ENCODE measurements at regions not wholly inside any gene's neighbourhood (a gene's known extent, or its start where the extent isn't known, plus 50 kb on each side); places are given as distances from the start of the nearest gene placed in this dataset.

GRCh38 chr2:8352296-8352695 lies 329.6 kb upstream of the ID2 start:
- no peaks in the 10 kb centered on the region for H3K4me1 ChIP-seq (ENCODE audit: control insufficient read depth in 1 of 2, low read depth in 2 of 2)
- TF ChIP-seq CTCF (IDR thresholded peaks at IDR 0.05) = no peak
- no peak for ATAC-seq (ENCODE audit: insufficient number of reproducible peaks, low FRiP score, low read depth)
- no peak overlapping the region for H3K27ac ChIP-seq
- H3K27me3 ChIP-seq (replicated peaks; ENCODE audit: insufficient read depth) = no peaks in the 10 kb centered on the region
- no peaks in the 10 kb centered on the region for H3K9me3 ChIP-seq
- no peak overlapping the region for H3K4me3 ChIP-seq
- no peaks in the 10 kb centered on the region for H3K36me3 ChIP-seq
- DNase-seq (ENCODE audit: low spot score) = no peak

GRCh38 chr2:8352989-8353388 lies 328.9 kb upstream of the ID2 start:
- Histone ChIP-seq H3K27me3 (replicated peaks; ENCODE audit: insufficient read depth) (no peaks in the 10 kb centered on the region), H3K36me3 (no peaks in the 10 kb centered on the region), H3K27ac (no peak overlapping the region), H3K9me3 (no peaks in the 10 kb centered on the region), H3K4me3 (no peak overlapping the region), H3K4me1 (ENCODE audit: control insufficient read depth in 1 of 2, low read depth in 2 of 2) (no peaks in the 10 kb centered on the region)
- ATAC-seq (ENCODE audit: insufficient number of reproducible peaks, low FRiP score, low read depth) (no peak), DNase-seq (ENCODE audit: low spot score) (no peak)
- TF ChIP-seq CTCF (IDR thresholded peaks at IDR 0.05) = no peak

- H3K27ac ChIP-seq = no peak overlapping the region
- no peak for TF ChIP-seq CTCF (IDR thresholded peaks at IDR 0.05)
- no peaks in the 10 kb centered on the region for H3K9me3 ChIP-seq
- ATAC-seq (ENCODE audit: insufficient number of reproducible peaks, low FRiP score, low read depth) (no peak), DNase-seq (ENCODE audit: low spot score) (no peak)
- H3K27me3 ChIP-seq (replicated peaks; ENCODE audit: insufficient read depth) = no peaks in the 10 kb centered on the region
- no peaks in the 10 kb centered on the region for H3K36me3 ChIP-seq
- H3K4me3 ChIP-seq = no peak overlapping the region
- no peaks in the 10 kb centered on the region for H3K4me1 ChIP-seq (ENCODE audit: control insufficient read depth in 1 of 2, low read depth in 2 of 2)
Measured at GRCh38 chr2:8355102-8355859, 326.6 kb upstream of the ID2 start.

GRCh38 chr2:8357738-8358518 lies 323.9 kb upstream of the ID2 start:
- Histone ChIP-seq H3K27ac (no peak overlapping the region), H3K27me3 (replicated peaks; ENCODE audit: insufficient read depth) (no peaks in the 10 kb centered on the region), H3K4me1 (ENCODE audit: control insufficient read depth in 1 of 2, low read depth in 2 of 2) (no peaks in the 10 kb centered on the region), H3K9me3 (no peaks in the 10 kb centered on the region), H3K36me3 (no peaks in the 10 kb centered on the region), H3K4me3 (no peak overlapping the region)
- ATAC-seq (ENCODE audit: insufficient number of reproducible peaks, low FRiP score, low read depth) (no peak), DNase-seq (ENCODE audit: low spot score) (no peak)
- TF ChIP-seq CTCF (IDR thresholded peaks at IDR 0.05) = no peak

- Histone ChIP-seq H3K4me1 (ENCODE audit: control insufficient read depth in 1 of 2, low read depth in 2 of 2) (no peaks in the 10 kb centered on the region), H3K36me3 (no peaks in the 10 kb centered on the region), H3K27ac (no peak overlapping the region), H3K4me3 (no peak overlapping the region), H3K27me3 (replicated peaks; ENCODE audit: insufficient read depth) (no peaks in the 10 kb centered on the region), H3K9me3 (no peaks in the 10 kb centered on the region)
- ATAC-seq (ENCODE audit: insufficient number of reproducible peaks, low FRiP score, low read depth) (no peak), DNase-seq (ENCODE audit: low spot score) (no peak)
- no peak for TF ChIP-seq CTCF (IDR thresholded peaks at IDR 0.05)
Measured at GRCh38 chr2:8361930-8362329, 319.9 kb upstream of the ID2 start.

Measured in thoracic aorta (tissue), 2 donors.